ENCODE measurements at regions not wholly inside any gene's neighbourhood (a gene's known extent, or its start where the extent isn't known, plus 50 kb on each side); places are given as distances from the start of the nearest gene placed in this dataset.

DNA sequence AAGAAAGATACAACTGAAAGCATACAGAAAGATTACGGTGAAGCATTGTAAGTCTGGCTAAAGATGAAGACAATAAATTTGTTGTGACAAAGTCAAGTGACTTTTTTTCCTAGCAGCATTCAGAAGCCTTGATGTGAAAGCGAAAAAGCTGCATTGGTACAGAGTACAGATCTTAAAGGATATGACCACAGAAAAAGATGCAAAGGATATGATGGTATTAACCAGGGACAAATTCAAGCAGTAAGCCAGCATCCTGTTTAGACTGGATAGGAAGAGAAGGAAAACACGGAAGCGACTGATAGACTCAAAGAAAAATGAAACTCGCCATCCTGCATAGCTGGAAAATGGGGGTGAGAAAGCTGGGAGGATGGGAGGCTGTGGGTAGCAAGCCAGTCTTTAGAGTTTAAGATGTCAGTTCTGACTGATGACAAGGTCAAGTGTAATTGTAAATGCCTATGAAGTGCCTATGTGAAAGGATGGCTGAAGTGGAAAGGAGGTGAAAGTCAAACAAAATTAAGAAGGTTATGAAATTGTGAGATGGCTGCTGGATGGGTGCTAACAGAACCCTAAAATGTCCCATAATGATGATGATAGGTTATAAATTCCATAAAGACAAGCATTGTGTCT, 92.4 kb downstream of the PHLDA1 start:
- no peak overlapping the region for H3K4me2 ChIP-seq (ENCODE audit: low read length)
- no peaks in the 10 kb centered on the region for H3K27me3 ChIP-seq (ENCODE audit: control insufficient read depth, insufficient read depth, low read length)
- no peak overlapping the region for H3K9ac ChIP-seq (ENCODE audit: low read depth, low read length)
- H3K4me1 ChIP-seq (ENCODE audit: control insufficient read depth, insufficient read depth, low read length): peaks cover 7% of the 10 kb centered on the region
- no peaks in the 10 kb centered on the region for H3K36me3 ChIP-seq (ENCODE audit: insufficient read depth, low read length)
- H3K4me3 ChIP-seq (ENCODE audit: low read length): no peak overlapping the region
- no peaks in the 10 kb centered on the region for H3K9me3 ChIP-seq (replicated peaks; ENCODE audit: low read length)

DNA sequence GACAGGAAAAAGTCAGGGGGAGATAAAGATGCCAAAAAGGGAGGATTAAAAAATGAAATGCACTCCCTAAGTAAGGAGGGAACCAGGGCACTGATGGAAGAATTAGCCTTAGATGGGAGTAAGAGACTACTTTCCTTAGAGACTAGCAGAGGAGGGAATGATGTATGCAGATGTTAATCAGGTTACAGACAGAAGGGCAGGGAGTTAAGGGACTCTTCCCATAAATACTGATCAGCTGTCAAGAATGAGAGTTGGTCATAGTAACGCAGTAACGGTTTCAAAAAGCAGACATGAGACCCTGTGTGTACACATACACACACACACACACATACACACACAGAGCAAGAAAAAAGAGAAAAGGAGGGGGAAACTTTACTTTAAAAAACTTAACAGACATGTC, 93.4 kb downstream of the PHLDA1 start:
- H3K4me2 ChIP-seq (ENCODE audit: low read length): no peak overlapping the region
- no peaks in the 10 kb centered on the region for H3K27me3 ChIP-seq (ENCODE audit: control insufficient read depth, insufficient read depth, low read length)
- no peak overlapping the region for H3K4me3 ChIP-seq (ENCODE audit: low read length)
- peaks cover 6% of the 10 kb centered on the region for H3K4me1 ChIP-seq (ENCODE audit: control insufficient read depth, insufficient read depth, low read length)
- H3K9me3 ChIP-seq (replicated peaks; ENCODE audit: low read length): no peaks in the 10 kb centered on the region
- no peaks in the 10 kb centered on the region for H3K36me3 ChIP-seq (ENCODE audit: insufficient read depth, low read length)
- no peak overlapping the region for H3K9ac ChIP-seq (ENCODE audit: low read depth, low read length)

DNA sequence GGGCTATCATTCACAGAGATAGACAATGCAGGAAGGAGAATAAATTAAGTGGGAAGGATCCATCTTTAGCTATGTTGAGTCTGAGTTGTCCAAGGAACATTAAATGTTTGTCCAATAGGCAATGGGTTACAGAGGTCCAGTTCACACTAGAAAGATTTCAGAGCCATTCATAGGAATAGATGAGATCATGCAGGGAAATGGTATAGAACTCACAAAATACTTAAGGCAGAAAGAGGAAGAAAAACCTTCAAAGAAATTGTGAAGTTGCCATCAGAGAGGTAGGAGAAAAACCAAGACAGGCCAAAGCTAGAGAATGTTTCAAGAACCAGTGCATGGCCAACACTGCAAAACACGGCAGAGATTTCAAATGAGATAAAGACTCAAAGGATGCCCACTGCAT, 94.1 kb downstream of the PHLDA1 start:
- H3K9ac ChIP-seq (ENCODE audit: low read depth, low read length): no peak overlapping the region
- no peak overlapping the region for H3K4me3 ChIP-seq (ENCODE audit: low read length)
- H3K4me1 ChIP-seq (ENCODE audit: control insufficient read depth, insufficient read depth, low read length): peaks cover 10% of the 10 kb centered on the region
- no peaks in the 10 kb centered on the region for H3K9me3 ChIP-seq (replicated peaks; ENCODE audit: low read length)
- H3K36me3 ChIP-seq (ENCODE audit: insufficient read depth, low read length): no peaks in the 10 kb centered on the region
- no peak overlapping the region for H3K4me2 ChIP-seq (ENCODE audit: low read length)
- no peaks in the 10 kb centered on the region for H3K27me3 ChIP-seq (ENCODE audit: control insufficient read depth, insufficient read depth, low read length)

DNA sequence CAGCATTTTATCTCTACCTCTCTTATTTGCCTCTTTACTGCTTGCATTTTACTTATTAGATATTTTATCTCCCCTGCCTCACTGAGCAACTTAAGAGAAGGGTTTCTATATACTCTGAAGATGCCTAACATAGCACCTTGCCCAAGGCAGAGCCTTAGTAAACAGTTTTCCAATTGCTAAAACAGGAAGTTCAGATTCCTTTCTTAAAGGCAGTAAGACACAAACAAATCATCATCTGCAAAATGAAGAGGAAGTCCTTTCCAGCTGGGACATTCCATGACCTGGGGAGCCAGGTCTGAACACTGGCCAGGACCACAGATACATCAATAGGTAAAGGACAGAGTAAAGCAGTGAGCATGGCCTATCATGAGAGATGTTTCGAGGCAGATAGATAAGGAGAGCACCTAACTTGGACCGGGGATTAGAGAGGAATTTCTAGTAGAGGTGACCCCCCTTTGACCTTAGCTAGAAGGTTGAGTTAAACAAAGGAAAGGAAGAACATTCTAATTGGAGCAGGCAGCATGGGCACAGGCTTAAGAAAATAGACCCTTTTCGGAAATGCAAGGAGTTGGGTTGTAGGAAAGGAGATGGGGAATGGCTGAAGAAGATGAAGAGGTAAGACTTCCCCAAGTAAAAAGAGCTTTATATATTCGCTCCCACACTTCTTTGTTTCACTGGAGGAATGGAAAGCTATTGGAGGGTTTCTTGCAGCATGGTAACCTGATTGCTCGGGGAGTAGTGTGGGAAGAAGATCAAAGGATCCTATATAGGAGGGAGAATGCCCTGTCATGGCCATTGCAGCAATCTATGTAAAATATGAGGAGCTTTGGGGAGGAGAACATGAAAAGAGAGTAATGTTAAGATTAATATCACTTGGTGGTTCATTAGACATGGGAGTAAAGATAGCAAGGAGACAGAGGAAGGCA, 94.8 kb downstream of the PHLDA1 start:
- no peaks in the 10 kb centered on the region for H3K36me3 ChIP-seq (ENCODE audit: insufficient read depth, low read length)
- no peaks in the 10 kb centered on the region for H3K9me3 ChIP-seq (replicated peaks; ENCODE audit: low read length)
- H3K9ac ChIP-seq (ENCODE audit: low read depth, low read length): no peak overlapping the region
- no peaks in the 10 kb centered on the region for H3K27me3 ChIP-seq (ENCODE audit: control insufficient read depth, insufficient read depth, low read length)
- no peak overlapping the region for H3K4me2 ChIP-seq (ENCODE audit: low read length)
- H3K4me1 ChIP-seq (ENCODE audit: control insufficient read depth, insufficient read depth, low read length): peaks cover 10% of the 10 kb centered on the region
- H3K4me3 ChIP-seq (ENCODE audit: low read length): no peak overlapping the region

DNA sequence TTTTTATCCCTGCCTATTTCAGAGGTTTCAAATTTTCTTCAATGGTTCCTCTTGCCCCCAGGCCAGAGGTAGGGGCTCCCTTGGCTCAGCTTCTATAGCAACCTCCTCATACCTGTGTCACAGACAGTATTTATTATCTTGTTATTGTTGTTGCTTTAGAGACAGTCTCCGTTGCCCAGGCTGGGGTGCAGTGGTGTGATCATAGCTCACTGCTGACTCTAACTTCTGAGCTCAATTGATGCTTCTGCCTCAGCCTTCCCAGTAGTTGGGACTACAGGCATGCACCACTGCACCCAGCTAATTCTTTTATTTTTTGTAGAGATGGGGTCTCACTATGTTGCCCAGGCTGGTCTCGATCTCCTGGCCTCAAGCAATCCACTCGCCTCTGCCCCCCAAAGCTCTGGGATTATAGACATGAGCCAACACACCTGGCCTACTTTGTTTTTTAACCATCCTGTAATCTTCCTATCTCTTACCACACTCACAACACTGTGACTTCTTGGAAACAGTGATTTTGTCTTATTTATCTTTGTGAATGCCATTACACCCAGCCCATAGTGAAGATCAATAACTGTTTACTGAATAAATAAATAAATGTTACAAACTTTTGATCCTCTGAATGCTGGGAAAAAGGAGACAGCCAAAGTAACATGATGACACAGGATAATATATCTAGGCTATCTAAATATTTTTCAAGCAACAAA, 95.9 kb downstream of the PHLDA1 start:
- no peaks in the 10 kb centered on the region for H3K9me3 ChIP-seq (replicated peaks; ENCODE audit: low read length)

DNA sequence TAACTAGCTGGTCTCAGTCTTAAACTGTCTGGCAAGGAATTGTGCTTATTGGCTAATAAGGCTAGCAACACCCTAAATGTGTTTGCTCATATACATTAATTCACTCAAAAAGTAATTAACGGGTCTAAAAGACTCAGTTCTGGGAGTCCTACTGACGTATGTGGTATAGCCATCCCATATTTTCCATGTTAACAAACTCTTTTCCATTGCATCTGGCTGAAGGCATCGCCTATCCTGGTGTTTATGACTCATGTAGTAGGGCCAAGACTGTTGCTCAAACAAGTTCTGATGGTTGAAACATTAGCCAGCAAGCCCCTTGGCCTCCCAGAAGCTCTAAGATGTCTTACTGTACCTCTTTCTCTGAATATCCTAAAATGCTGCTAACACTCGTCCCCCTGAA, 98.5 kb downstream of the PHLDA1 start:
- no peaks in the 10 kb centered on the region for H3K9me3 ChIP-seq (replicated peaks; ENCODE audit: low read length)
- H3K9ac ChIP-seq (ENCODE audit: low read depth, low read length): no peak overlapping the region
- no peaks in the 10 kb centered on the region for H3K36me3 ChIP-seq (ENCODE audit: insufficient read depth, low read length)
- no peak overlapping the region for H3K4me2 ChIP-seq (ENCODE audit: low read length)
- H3K27me3 ChIP-seq (ENCODE audit: control insufficient read depth, insufficient read depth, low read length): no peaks in the 10 kb centered on the region
- H3K4me1 ChIP-seq (ENCODE audit: control insufficient read depth, insufficient read depth, low read length): peaks cover 10% of the 10 kb centered on the region
- no peak overlapping the region for H3K4me3 ChIP-seq (ENCODE audit: low read length)

More for the DNA sequence above, 95.9 kb downstream of the PHLDA1 start:
- no peak overlapping the region for H3K9ac ChIP-seq (ENCODE audit: low read depth, low read length)
- no peaks in the 10 kb centered on the region for H3K36me3 ChIP-seq (ENCODE audit: insufficient read depth, low read length)
- H3K4me1 ChIP-seq (ENCODE audit: control insufficient read depth, insufficient read depth, low read length): peaks cover 10% of the 10 kb centered on the region
- no peaks in the 10 kb centered on the region for H3K27me3 ChIP-seq (ENCODE audit: control insufficient read depth, insufficient read depth, low read length)
- no peak overlapping the region for H3K4me2 ChIP-seq (ENCODE audit: low read length)
- no peak overlapping the region for H3K4me3 ChIP-seq (ENCODE audit: low read length)

DNA sequence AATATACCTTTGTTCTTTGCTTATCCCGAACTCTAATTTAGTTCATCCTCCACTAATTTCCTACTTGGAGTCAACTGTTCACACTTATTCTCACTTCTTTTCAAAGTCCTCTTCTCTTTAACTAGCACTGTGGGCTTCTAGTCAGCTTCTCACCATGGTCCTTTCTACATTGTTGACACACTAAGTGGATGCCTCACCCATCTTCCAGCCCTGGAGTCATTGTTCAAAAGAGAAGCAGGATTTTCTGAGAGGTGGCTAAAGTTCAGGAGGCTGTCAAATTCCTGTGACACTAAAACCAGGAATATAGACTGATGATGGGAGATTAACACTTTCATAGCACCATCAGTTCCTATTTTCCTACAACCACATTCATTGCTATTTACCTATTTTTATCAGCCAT, 99.3 kb downstream of the PHLDA1 start:
- Histone ChIP-seq H3K27me3 (ENCODE audit: control insufficient read depth, insufficient read depth, low read length) (no peaks in the 10 kb centered on the region), H3K9me3 (replicated peaks; ENCODE audit: low read length) (no peaks in the 10 kb centered on the region), H3K4me3 (ENCODE audit: low read length) (no peak overlapping the region), H3K4me2 (ENCODE audit: low read length) (no peak overlapping the region), H3K4me1 (ENCODE audit: control insufficient read depth, insufficient read depth, low read length) (peaks cover 10% of the 10 kb centered on the region), H3K9ac (ENCODE audit: low read depth, low read length) (no peak overlapping the region), H3K36me3 (ENCODE audit: insufficient read depth, low read length) (no peaks in the 10 kb centered on the region)

DNA sequence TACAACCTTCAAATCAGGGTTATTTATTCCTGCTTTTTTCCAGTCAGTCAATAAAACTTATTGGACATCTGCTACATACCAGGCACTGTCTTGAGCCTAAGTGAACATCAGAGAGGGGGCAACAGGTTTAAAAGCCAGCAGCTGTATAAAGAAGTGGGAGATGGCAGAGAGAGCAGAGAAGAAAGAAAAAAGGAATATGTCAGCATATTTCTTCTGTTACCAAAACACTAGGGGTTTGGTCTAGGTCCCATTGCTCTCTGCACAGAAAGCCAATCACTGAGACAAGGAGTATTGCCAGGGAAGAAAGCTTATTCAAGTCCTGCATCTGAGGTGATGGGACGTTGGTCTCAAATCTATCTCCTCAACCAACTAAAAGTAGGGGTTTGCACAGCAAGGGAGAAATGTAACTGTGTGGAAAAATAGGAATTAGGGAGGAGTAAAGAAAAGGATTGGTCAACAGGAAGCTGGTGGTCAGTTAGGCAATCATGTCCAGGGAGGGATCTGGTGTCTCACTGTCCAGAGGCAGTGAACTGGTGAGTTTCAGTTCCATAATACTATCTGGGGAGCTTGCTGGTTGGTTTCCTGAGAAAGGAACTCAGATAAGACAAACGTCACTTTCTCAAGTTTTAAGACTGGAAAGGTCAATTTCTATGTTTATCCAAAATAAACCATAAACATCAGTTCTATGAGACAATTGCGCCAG, 107.5 kb downstream of the PHLDA1 start:
- Histone ChIP-seq H3K4me3 (ENCODE audit: low read length) (no peak overlapping the region), H3K36me3 (ENCODE audit: insufficient read depth, low read length) (no peaks in the 10 kb centered on the region), H3K4me2 (ENCODE audit: low read length) (no peak overlapping the region), H3K9ac (ENCODE audit: low read depth, low read length) (no peak overlapping the region), H3K9me3 (replicated peaks; ENCODE audit: low read length) (peaks cover 6% of the 10 kb centered on the region), H3K27me3 (ENCODE audit: control insufficient read depth, insufficient read depth, low read length) (no peaks in the 10 kb centered on the region), H3K4me1 (ENCODE audit: control insufficient read depth, insufficient read depth, low read length) (no peaks in the 10 kb centered on the region)

DNA sequence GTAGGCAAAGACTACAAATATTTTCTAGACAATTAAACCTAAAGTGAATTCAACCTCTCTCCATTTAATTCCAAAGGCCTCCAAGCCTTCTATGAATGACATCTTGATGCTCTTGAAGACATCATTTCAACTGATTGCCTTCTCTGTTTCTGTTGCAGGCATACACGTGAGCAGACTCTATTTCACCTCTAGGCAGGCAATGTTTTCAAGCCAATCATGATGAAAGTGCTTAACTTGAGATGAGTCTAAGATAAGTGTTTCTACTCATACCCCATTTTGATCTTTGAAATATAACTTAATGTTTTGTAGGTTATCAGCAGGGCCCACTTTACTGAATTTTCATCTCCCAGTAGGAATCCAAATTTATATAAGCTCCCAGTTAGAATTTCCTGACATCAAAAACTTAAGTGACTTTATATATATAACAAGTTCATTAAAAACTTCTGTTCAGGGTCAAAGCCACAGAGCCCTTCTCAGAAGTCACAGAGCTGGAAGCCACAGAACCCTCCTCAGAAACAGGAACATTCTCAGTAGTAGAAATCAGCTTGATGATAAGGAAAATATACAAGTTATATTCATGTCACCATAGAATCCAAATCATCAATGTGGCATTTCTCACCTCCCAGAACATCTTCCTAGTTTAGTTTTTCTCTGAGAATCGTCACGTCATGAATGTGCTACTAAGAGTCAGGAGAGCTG, 108.5 kb downstream of the PHLDA1 start:
- Histone ChIP-seq H3K36me3 (ENCODE audit: insufficient read depth, low read length) (no peaks in the 10 kb centered on the region), H3K4me1 (ENCODE audit: control insufficient read depth, insufficient read depth, low read length) (no peaks in the 10 kb centered on the region), H3K27me3 (ENCODE audit: control insufficient read depth, insufficient read depth, low read length) (no peaks in the 10 kb centered on the region), H3K4me2 (ENCODE audit: low read length) (no peak overlapping the region), H3K9me3 (replicated peaks; ENCODE audit: low read length) (peaks cover 6% of the 10 kb centered on the region), H3K4me3 (ENCODE audit: low read length) (no peak overlapping the region), H3K9ac (ENCODE audit: low read depth, low read length) (no peak overlapping the region)

DNA sequence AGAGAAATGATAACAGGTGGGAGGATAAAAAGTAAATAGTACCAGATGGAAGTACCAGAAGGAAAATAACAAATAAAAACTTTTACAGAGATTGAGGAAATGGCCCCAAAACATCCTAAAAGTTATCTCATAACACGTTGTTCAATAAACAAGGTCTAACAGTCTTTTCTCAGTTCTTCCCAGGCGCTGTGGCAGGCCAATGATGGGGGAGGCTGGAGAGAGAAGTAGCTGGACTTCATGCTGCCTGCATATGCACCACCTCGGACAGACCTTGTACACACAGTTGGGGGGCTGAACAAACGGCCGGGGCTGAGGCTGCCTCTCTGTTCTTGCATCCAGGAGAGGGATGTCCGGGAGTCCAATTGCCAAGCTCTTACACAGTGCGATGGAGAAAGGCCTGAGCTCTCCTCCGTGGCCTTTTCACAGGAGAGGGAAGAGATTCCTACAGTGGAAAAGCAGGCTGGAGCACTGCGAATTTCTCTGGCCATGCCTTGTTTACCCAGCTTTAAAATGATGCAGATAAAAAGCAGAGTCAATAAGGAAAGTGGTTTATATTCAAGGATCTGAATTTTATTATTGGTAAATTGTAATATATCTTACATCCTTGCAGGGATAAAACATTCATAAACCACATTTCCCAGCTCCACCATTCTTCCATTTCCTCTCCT, 109.8 kb downstream of the PHLDA1 start:
- Histone ChIP-seq H3K4me2 (ENCODE audit: low read length) (no peak overlapping the region), H3K9me3 (replicated peaks; ENCODE audit: low read length) (peaks cover 6% of the 10 kb centered on the region), H3K4me3 (ENCODE audit: low read length) (no peak overlapping the region), H3K4me1 (ENCODE audit: control insufficient read depth, insufficient read depth, low read length) (no peaks in the 10 kb centered on the region), H3K9ac (ENCODE audit: low read depth, low read length) (no peak overlapping the region), H3K27me3 (ENCODE audit: control insufficient read depth, insufficient read depth, low read length) (no peaks in the 10 kb centered on the region), H3K36me3 (ENCODE audit: insufficient read depth, low read length) (no peaks in the 10 kb centered on the region)
